ENCODE measurements at regions not wholly inside any gene's neighbourhood (a gene's known extent, or its start where the extent isn't known, plus 50 kb on each side); places are given as distances from the start of the nearest gene placed in this dataset.
"Not testable (repeated sequence)": the region's sequence is repeated elsewhere in the genome, so short reads cannot be mapped to it uniquely, and the experiment has no call there.

DNA sequence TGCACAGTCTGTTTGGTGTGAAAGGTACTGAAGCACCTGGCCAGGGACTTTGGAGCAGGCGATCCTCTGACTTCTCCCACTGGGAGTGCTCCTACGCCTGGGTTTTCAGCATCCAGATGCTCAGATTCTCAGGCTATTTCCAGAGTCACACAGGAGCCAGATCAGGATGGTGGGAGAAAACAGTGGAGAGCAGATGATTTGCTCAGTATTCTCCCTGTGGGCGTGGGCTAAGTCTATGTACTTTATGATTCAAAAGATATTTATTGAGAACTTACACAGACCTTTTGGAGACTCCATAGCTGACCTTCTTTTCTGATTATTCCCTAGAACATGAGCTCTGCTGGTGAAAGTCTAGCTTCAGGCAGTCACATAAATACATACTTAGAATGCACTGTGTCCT, 134.6 kb downstream of the TENT5C start:
- Histone ChIP-seq H3K4me2 (ENCODE audit: insufficient read depth, low read length) (no peak overlapping the region), H3K9ac (ENCODE audit: low read depth, low read length) (no peak overlapping the region), H3K27ac (ENCODE audit: low read length) (no peak overlapping the region), H3K27me3 (ENCODE audit: insufficient read depth, low read length, poor library complexity) (no peaks in the 10 kb centered on the region), H3K9me3 (ENCODE audit: insufficient read depth, low read length, severe bottlenecking) (no peaks in the 10 kb centered on the region), H2AFZ (ENCODE audit: low read depth, low read length) (no peak overlapping the region), H3K4me1 (ENCODE audit: insufficient read depth, low read length) (peaks cover 7% of the 10 kb centered on the region), H3K79me2 (ENCODE audit: insufficient read depth, low read length) (no peaks in the 10 kb centered on the region), H4K20me1 (ENCODE audit: insufficient read depth, low read length) (no peaks in the 10 kb centered on the region), H3K4me3 (ENCODE audit: low read depth in 1 of 2, low read length in 2 of 2) (no peak overlapping the region), H3K36me3 (ENCODE audit: insufficient read depth, low read length) (no peaks in the 10 kb centered on the region)
- no peak for ATAC-seq (ENCODE audit: insufficient read depth, low read depth)
- TF ChIP-seq CTCF (IDR thresholded peaks at IDR 0.05; ENCODE audit: borderline replicate concordance, extremely low read depth, low read length, poor library complexity, severe bottlenecking) = no peak
- no peak for TF ChIP-seq EZH2 (IDR thresholded peaks at IDR 0.05; ENCODE audit: borderline replicate concordance, low read depth, low read length, severe bottlenecking)
- no peak for DNase-seq

- H3K9me3 ChIP-seq (ENCODE audit: insufficient read depth, low read length, severe bottlenecking); H3K36me3 ChIP-seq (ENCODE audit: insufficient read depth, low read length); H3K4me3 ChIP-seq (ENCODE audit: low read depth in 1 of 2, low read length in 2 of 2); H2AFZ ChIP-seq (ENCODE audit: low read depth, low read length); H3K4me2 ChIP-seq (ENCODE audit: insufficient read depth, low read length); H4K20me1 ChIP-seq (ENCODE audit: insufficient read depth, low read length); H3K9ac ChIP-seq (ENCODE audit: low read depth, low read length); H3K79me2 ChIP-seq (ENCODE audit: insufficient read depth, low read length); H3K27me3 ChIP-seq (ENCODE audit: insufficient read depth, low read length, poor library complexity): not testable (repeated sequence)
- Histone ChIP-seq H3K4me1 (ENCODE audit: insufficient read depth, low read length) (peaks cover 11% of the 10 kb centered on the region), H3K27ac (ENCODE audit: low read length) (peak overlapping the region; percentile 20; the same call in 1 of the 2 replicates)
- ATAC-seq (ENCODE audit: insufficient read depth, low read depth) (peak; percentile 92), DNase-seq (peak; percentile 66)
- TF ChIP-seq CTCF (IDR thresholded peaks at IDR 0.05; ENCODE audit: borderline replicate concordance, extremely low read depth, low read length, poor library complexity, severe bottlenecking) = peak; percentile 43
These were observed 140.7 kb downstream of the TENT5C start for GRCh38 chr1:117746565-117746964.

GRCh38 chr1:117747605-117748004, 141.8 kb downstream of the TENT5C start:
- H3K4me2 ChIP-seq (ENCODE audit: insufficient read depth, low read length) = no peak overlapping the region
- H4K20me1 ChIP-seq (ENCODE audit: insufficient read depth, low read length) = no peaks in the 10 kb centered on the region
- no peak overlapping the region for H3K9ac ChIP-seq (ENCODE audit: low read depth, low read length)
- no peaks in the 10 kb centered on the region for H3K36me3 ChIP-seq (ENCODE audit: insufficient read depth, low read length)
- no peak overlapping the region for H3K27ac ChIP-seq (ENCODE audit: low read length)
- no peaks in the 10 kb centered on the region for H3K27me3 ChIP-seq (ENCODE audit: insufficient read depth, low read length, poor library complexity)
- DNase-seq = no peak
- no peaks in the 10 kb centered on the region for H3K79me2 ChIP-seq (ENCODE audit: insufficient read depth, low read length)
- no peak overlapping the region for H2AFZ ChIP-seq (ENCODE audit: low read depth, low read length)
- peaks cover 8% of the 10 kb centered on the region for H3K9me3 ChIP-seq (ENCODE audit: insufficient read depth, low read length, severe bottlenecking)
- H3K4me1 ChIP-seq (ENCODE audit: insufficient read depth, low read length) = peaks cover 11% of the 10 kb centered on the region
- TF ChIP-seq EZH2 (IDR thresholded peaks at IDR 0.05; ENCODE audit: borderline replicate concordance, low read depth, low read length, severe bottlenecking) (no peak), CTCF (IDR thresholded peaks at IDR 0.05; ENCODE audit: borderline replicate concordance, extremely low read depth, low read length, poor library complexity, severe bottlenecking) (no peak)
- ATAC-seq (ENCODE audit: insufficient read depth, low read depth) = no peak
- H3K4me3 ChIP-seq (ENCODE audit: low read depth in 1 of 2, low read length in 2 of 2) = no peak overlapping the region

GRCh38 chr1:117751321-117751720, 145.5 kb downstream of the TENT5C start:
- H3K27ac ChIP-seq (ENCODE audit: low read length) = no peak overlapping the region
- H3K4me1 ChIP-seq (ENCODE audit: insufficient read depth, low read length) = peaks cover 17% of the 10 kb centered on the region
- H3K4me3 ChIP-seq (ENCODE audit: low read depth in 1 of 2, low read length in 2 of 2) = no peak overlapping the region
- DNase-seq = no peak
- H3K9ac ChIP-seq (ENCODE audit: low read depth, low read length) = no peak overlapping the region
- no peaks in the 10 kb centered on the region for H3K79me2 ChIP-seq (ENCODE audit: insufficient read depth, low read length)
- H3K4me2 ChIP-seq (ENCODE audit: insufficient read depth, low read length) = no peak overlapping the region
- H3K9me3 ChIP-seq (ENCODE audit: insufficient read depth, low read length, severe bottlenecking) = peaks cover 8% of the 10 kb centered on the region
- no peak for TF ChIP-seq CTCF (IDR thresholded peaks at IDR 0.05; ENCODE audit: borderline replicate concordance, extremely low read depth, low read length, poor library complexity, severe bottlenecking)
- no peak for TF ChIP-seq EZH2 (IDR thresholded peaks at IDR 0.05; ENCODE audit: borderline replicate concordance, low read depth, low read length, severe bottlenecking)
- H4K20me1 ChIP-seq (ENCODE audit: insufficient read depth, low read length) = no peaks in the 10 kb centered on the region
- H3K27me3 ChIP-seq (ENCODE audit: insufficient read depth, low read length, poor library complexity) = no peaks in the 10 kb centered on the region
- no peak for ATAC-seq (ENCODE audit: insufficient read depth, low read depth)
- no peaks in the 10 kb centered on the region for H3K36me3 ChIP-seq (ENCODE audit: insufficient read depth, low read length)
- no peak overlapping the region for H2AFZ ChIP-seq (ENCODE audit: low read depth, low read length)

Measured in DND-41 (cell line).